SHP77 treated with DMSO at 0.1 percent for 48 hours (cell line): ENCODE measurements at regions not wholly inside any gene's neighbourhood (a gene's known extent, or its start where the extent isn't known, plus 50 kb on each side); places are given as distances from the start of the nearest gene placed in this dataset.
"Not testable (repeated sequence)": the region's sequence is repeated elsewhere in the genome, so short reads cannot be mapped to it uniquely, and the experiment has no call there.

ENCODE experiments used
- DNase-seq: peaks from one replicate; lab custom pipeline; 2025; lab: John Stamatoyannopoulos, UW

GRCh38 chr4:151522866-151523519, 114.0 kb downstream of the FHIP1A start:
- DNase-seq, result no peak

- no peak for DNase-seq
Observed at GRCh38 chr4:151524610-151525009, 115.6 kb downstream of the FHIP1A start.

GRCh38 chr4:151526489-151526888, 117.5 kb downstream of the FHIP1A start:
- DNase-seq, result not testable (repeated sequence)

- DNase-seq, result no peak
Observed at GRCh38 chr4:151527699-151528098, 118.7 kb downstream of the FHIP1A start.

GRCh38 chr4:151529187-151529586, 120.2 kb downstream of the FHIP1A start:
- DNase-seq, result no peak

- no peak for DNase-seq
Observed at GRCh38 chr4:151530230-151530629, 121.3 kb downstream of the FHIP1A start.

- no peak for DNase-seq
Observed at GRCh38 chr4:151530783-151531182, 121.8 kb downstream of the FHIP1A start.

GRCh38 chr4:151532001-151532708, 123.2 kb downstream of the FHIP1A start:
- DNase-seq, result no peak

- DNase-seq, result no peak
Observed at GRCh38 chr4:151534195-151534594, 125.2 kb downstream of the FHIP1A start.

GRCh38 chr4:151535366-151535765, 126.4 kb downstream of the FHIP1A start:
- no peak for DNase-seq

- no peak for DNase-seq
Observed at GRCh38 chr4:151537687-151538086, 128.7 kb downstream of the FHIP1A start.

GRCh38 chr4:151538963-151539362, 130.0 kb downstream of the FHIP1A start:
- DNase-seq, result no peak

GRCh38 chr4:151540728-151541388, 131.9 kb downstream of the FHIP1A start:
- no peak for DNase-seq

GRCh38 chr4:151541389-151542071, 132.6 kb downstream of the FHIP1A start:
- no peak for DNase-seq

GRCh38 chr4:151548708-151549107, 139.7 kb downstream of the FHIP1A start:
- no peak for DNase-seq

- not testable (repeated sequence) for DNase-seq
Observed at GRCh38 chr4:151549378-151549777, 140.4 kb downstream of the FHIP1A start.

GRCh38 chr4:151553874-151554273, 144.9 kb downstream of the FHIP1A start:
- DNase-seq, result no peak

GRCh38 chr4:151555151-151555945, 146.4 kb downstream of the FHIP1A start:
- DNase-seq, result no peak

GRCh38 chr4:151558496-151559113, 149.6 kb downstream of the FHIP1A start:
- DNase-seq, result no peak

- DNase-seq, result no peak
Observed at GRCh38 chr4:151559595-151559994, 150.6 kb downstream of the FHIP1A start.

GRCh38 chr4:151561551-151562256, 152.7 kb downstream of the FHIP1A start:
- no peak for DNase-seq
